Nucleus accumbens (tissue), 56 donors: ENCODE measurements at regions not wholly inside any gene's neighbourhood (a gene's known extent, or its start where the extent isn't known, plus 50 kb on each side); places are given as distances from the start of the nearest gene placed in this dataset.
"Not testable (repeated sequence)": the region's sequence is repeated elsewhere in the genome, so short reads cannot be mapped to it uniquely, and the experiment has no call there.

ENCODE experiments used
- DNase-seq, 56 donors: peaks; one replicate each; lab custom pipeline; 2025; lab: John Stamatoyannopoulos, UW

DNA sequence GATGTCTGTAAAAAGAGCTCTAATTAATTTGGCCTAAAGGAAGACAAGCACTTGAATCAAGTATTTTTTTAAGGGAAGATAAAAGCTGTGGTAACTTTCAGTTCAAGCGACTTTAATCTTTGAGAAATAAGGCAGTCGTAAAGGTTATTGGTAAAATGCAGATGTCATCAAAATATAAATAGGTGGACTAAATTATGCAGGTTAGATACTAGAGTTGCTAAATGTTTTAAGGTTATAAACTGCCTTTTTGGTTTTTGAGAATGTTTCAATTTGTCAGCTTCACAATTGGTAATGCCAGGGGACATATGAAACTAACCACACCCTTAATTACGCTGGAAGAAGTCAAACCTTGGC lies 159.5 kb upstream of the OLIG3 start:
- no peak for DNase-seq

DNA sequence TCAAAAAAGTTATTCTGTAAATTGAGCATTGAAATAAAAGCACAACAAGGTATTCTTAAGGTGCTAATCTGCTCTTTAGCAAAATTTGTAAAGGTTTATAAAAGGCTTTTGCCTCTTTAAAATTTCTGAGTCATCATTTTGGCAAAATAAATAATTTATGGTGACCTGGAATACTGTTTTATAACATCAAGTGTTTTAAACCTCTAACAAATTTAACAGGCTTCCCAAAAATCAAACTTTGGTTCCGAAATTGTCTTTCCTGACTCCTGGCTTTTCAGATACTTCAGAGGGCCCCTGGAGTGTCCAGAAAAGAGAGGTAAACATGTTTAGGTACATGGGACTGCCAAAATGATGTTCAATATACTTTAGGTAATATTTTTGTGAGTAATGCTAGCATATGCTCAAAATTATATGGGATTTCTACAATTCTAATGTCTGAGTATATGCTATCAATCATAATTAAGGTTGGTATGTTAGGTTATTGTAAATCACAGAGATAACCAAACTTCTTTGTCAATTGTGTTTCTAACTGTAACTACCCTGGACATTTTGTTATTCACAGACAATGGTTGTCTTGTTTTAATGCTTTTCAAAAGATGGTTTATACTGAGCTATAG lies 160.3 kb upstream of the OLIG3 start:
- no peak for DNase-seq

DNA sequence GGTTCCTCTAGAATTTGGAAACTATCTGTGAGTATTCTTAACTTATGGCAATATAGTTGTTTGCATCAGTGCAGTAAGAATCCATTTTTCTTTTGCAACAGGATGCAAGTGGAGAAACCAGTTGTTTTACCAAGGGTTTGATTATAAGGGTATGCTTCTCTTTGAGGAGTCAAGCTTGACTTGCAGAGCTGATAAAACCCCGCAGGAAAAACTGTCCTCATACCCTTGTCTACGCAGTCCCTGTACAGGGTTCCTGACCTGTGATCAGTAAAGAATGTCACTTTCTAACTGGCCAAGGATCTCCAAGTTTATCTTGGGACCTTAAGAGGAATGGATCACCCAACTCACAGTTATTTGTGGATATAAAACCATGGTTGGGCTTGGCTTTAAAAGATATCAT lies 161.1 kb upstream of the OLIG3 start:
- DNase-seq, result no peak

DNA sequence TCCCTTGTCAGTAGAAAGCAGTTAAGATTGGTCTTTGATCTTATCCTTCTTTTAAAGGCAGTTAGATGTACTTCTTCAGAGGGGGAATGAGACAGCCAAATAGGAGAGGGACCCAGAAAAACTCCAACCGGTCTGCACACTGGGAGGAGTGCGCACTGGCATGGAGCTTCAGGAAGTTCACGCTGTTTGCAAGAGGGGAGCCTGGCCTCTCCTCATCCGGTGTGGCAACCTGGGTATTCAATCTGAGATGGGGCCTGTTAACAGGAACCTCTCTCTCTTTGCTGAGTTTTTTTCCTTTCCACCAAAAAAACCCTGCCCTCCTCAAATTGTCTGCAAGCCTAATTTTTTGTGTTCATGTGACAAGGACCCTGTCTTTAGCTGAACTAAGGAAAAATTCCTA lies 162.5 kb upstream of the OLIG3 start:
- DNase-seq, result no peak

DNA sequence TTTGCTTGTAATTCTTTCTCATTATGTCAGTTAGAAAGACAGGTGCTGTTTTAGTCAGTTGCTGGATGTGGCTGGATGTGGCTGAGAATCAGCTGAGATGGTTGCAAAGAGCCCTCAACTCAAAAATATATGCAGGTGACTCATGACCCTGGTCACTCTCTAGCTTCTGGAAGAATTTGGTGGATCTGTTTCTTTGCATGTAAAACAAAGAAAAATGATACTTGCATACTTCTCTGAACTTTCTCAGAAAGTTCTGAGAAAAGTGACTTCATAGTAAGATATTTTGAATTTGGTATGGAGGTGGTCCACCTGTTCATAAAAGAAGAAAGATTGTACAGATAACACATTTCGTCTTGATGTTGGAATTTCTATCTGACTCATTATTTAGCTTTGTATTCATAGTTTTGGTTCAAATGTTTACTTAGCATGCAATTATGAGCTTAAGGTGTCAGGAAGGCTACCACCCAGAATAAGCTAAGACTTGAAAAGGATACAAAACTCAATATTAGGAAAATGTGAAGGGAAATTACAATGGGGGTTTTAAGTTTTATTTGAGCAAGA lies 163.2 kb upstream of the OLIG3 start:
- DNase-seq, result no peak

GRCh38 chr6:137658287-137658686 lies 164.1 kb upstream of the OLIG3 start:
- no peak for DNase-seq

DNA sequence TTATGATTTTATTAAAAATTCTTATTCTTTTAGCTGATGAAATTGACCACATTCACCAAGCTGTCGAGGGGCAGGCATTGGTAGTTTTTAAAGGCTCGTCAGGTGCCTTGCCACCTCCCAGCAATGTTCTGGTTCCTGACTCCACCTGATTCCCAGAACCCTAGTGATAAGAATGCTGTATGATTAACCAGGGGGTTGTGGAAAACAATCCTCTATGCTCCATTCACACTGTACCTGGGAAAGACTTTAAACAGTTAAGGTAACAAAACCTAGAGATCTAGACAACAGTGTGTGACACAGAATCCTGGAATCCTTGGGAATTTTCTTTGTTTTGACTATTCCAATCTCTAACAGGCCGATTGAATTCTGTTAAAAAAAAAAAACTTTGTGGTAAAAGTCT lies 165.7 kb upstream of the OLIG3 start:
- no peak for DNase-seq

- DNase-seq, result no peak
Measured at GRCh38 chr6:137660296-137660731, 166.1 kb upstream of the OLIG3 start.

DNA sequence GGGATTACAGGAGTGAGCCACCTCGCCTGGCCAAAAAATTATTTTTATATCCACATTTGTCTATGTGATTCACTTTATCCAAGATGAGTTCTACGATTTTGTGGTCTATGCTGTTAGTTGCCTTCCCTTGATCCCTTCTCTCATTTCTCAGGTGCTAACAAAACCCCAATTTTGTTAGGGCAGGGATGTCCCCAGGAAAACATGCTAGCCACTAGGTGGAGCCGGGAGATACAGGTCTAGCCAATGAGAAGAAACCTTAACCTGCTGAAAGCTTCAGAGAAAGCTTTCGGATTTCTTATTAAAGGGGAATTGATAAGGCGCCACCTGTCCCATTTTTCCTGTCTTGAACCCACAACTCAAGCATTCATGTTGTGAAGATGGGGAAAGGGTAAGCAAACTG lies 167.4 kb upstream of the OLIG3 start:
- no peak for DNase-seq

DNA sequence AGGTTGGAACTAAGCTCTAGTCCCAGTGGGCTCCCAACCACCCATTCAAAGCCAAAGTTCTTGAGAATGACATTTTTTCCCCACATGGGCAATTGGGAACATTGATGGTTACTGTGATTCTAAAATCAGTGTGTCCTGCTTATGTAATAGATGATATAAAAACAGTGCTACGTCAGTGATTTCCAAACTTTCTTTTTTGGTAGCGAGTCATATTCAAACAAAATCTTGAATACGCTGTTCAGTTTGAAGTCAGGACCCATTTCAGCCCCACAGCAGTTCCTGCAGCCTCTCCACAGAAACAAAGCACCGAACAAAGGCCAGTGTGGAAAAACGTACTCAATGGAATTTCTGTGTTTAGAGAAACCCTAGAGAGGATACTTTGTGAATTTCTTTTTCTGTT lies 170.0 kb upstream of the OLIG3 start:
- no peak for DNase-seq

GRCh38 chr6:137665342-137665934 lies 171.2 kb upstream of the OLIG3 start:
- DNase-seq, result no peak

GRCh38 chr6:137666202-137666774 lies 172.1 kb upstream of the OLIG3 start:
- no peak for DNase-seq

GRCh38 chr6:137673603-137674002 lies 179.4 kb upstream of the OLIG3 start:
- DNase-seq, result no peak

DNA sequence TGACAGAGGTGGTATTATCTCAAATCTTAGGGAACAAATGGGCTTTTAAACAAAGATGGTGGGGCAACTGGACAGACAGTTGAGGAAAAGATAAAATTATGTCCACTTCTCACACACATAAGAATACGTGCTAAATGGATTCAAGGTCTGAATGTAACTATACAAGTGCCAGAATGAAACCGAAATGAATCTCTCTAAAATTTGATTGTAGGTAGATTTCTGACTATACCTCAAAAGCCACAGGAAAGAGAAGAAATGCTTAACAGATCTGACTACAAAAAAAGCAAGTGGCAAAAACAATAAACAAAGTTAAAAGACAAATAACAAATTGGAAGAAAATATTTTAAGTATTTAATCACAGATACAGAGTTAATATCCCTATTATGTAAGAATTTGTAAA lies 182.7 kb upstream of the OLIG3 start:
- no peak for DNase-seq

- no peak for DNase-seq
Measured at GRCh38 chr6:137677709-137678108, 183.5 kb upstream of the OLIG3 start.

- no peak for DNase-seq
Measured at GRCh38 chr6:137678451-137678850, 184.3 kb upstream of the OLIG3 start.

- no peak for DNase-seq
Measured at GRCh38 chr6:137680705-137681346, 186.2 kb upstream of the TNFAIP3 start.

- DNase-seq, result no peak
Measured at GRCh38 chr6:137681445-137682009, 185.5 kb upstream of the TNFAIP3 start.

DNA sequence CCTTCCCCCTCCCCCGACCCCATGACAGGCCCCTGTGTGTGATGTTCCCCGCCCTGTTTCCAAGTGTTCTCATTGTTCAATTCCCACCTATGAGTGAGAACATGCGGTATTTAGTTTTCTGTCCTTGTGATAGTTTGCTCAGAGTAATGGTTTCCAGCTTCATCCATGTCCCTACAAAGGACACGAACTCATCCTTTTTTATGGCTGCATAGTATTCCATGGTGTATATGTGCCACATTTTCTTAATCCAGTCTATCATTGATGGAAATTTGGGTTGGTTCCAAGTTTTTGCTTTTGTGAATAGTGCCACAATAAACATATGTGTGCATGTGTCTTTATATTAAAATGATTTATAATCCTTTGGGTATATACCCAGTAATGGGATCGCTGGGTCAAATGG lies 184.4 kb upstream of the TNFAIP3 start:
- not testable (repeated sequence) for DNase-seq

- no peak for DNase-seq
Measured at GRCh38 chr6:137683916-137684315, 183.1 kb upstream of the TNFAIP3 start.

DNA sequence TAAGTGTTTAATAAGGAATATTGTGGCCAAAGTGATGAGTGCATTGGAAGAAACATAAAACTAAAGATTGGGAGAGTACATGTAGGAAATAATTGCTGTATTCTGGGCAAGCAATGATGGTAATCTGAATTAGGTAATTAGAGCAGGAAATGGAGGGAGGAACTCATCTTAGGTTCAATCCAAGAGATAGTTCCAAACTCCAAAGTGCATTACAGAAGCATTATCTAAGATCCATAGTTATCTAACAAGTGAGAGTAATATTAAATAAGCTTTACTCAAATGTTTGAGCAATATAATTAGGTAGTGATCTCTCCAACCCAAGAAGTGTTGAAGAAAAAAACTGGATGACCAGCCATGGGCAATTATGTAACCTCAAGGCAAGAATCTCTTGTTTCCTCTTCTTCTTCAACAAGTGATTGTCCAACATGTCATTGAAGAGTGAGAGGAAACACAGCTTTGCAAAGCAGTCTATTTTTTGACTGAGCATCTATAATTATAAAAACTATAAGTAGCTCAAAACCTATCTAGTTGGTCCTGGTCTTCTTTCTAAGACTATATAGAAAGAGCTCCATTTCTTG lies 181.2 kb upstream of the TNFAIP3 start:
- no peak for DNase-seq
